Endothelial cell of umbilical vein (primary cell): ENCODE measurements at regions not wholly inside any gene's neighbourhood (a gene's known extent, or its start where the extent isn't known, plus 50 kb on each side); places are given as distances from the start of the nearest gene placed in this dataset.

Source experiments
- BruUV-seq: library from RNA; stranded (reverse); fragments of 400-500 nt; replicated peaks from 2 replicates; lab custom pipeline; 2021; lab: Mats Ljungman, UMichigan
- CTCF ChIA-PET: fragments of 300-600, 350-600 bp; sonication (Branson Sonifier 250); formaldehyde crosslinking; loops from one replicate; lab custom pipeline; 2021; ENCODE audit warnings: antibody characterized with exemption, inconsistent platforms; lab: Charles Lee
- POLR2A ChIA-PET: fragments of 300-600, 350-600 bp; sonication (Branson Sonifier 250); formaldehyde crosslinking; loops from one replicate; lab custom pipeline; 2021; ENCODE audit warnings: antibody characterized with exemption, inconsistent platforms; lab: Charles Lee
- DNase-seq: peaks from one replicate; pipeline ENCODE4 v3.0.0-alpha.2; 2011; ENCODE audit warnings: low read depth, low spot score
- FAIRE-seq: peaks from 2 replicates; lab custom pipeline; 2011; peaks lifted over from hg19 to GRCh38; lab: Jason Lieb, UNC
- H2AFZ ChIP-seq: 2 replicates; pipeline ENCODE4 v1.6.0; 2012; ENCODE audit warnings: low read depth, low read length, control low read depth, inconsistent platforms
- H3K27ac ChIP-seq: 2 replicates; pipeline ENCODE4 v1.5.1; 2011; ENCODE audit warnings: low read depth, mild to moderate bottlenecking, control low read depth, low read length, moderate library complexity; ENCODE audit not compliant: insufficient read depth
- H3K27me3 ChIP-seq, 2 experiments: 2 replicates each; pipeline versions ENCODE4 v1.6.0 to v1.6.1; 2011; ENCODE audit warnings: low read length in 2 of 2, mixed read lengths in 1 of 2; ENCODE audit not compliant: control insufficient read depth in 2 of 2, insufficient read depth in 2 of 2
- H3K36me3 ChIP-seq, 2 experiments: 2 replicates in 1 of 2; 3 replicates in 1 of 2; pipeline ENCODE4 v1.5.1; 2011; ENCODE audit warnings: low read length in 2 of 2, mild to moderate bottlenecking in 1 of 2, moderate library complexity in 1 of 2; ENCODE audit not compliant: control insufficient read depth in 2 of 2, insufficient read depth in 2 of 2; ENCODE audit errors: extremely low read depth in 1 of 2
- H3K4me1 ChIP-seq: 3 replicates; pipeline ENCODE4 v1.5.1; 2011; ENCODE audit warnings: mild to moderate bottlenecking, low read length; ENCODE audit not compliant: control insufficient read depth, insufficient read depth; ENCODE audit errors: extremely low read depth
- H3K4me2 ChIP-seq: 2 replicates; pipeline ENCODE4 v1.6.1; 2011; ENCODE audit warnings: low read length, control low read depth, mixed read lengths; ENCODE audit not compliant: insufficient read depth
- H3K4me3 ChIP-seq, 3 experiments: fragments of 200-600 bp in 1 of 3; sonication (generic), shearing (Covaris generic) in 1 of 3; replicated peaks in 1 of 3; 2 replicates each; pipeline ENCODE4 v1.5.1; 2011 to 2016; ENCODE audit warnings: control low read depth in 3 of 3, low read length in 3 of 3, mild to moderate bottlenecking in 2 of 3, inconsistent platforms in 1 of 3, low read depth in 1 of 3, moderate library complexity in 1 of 3; ENCODE audit not compliant: insufficient read depth in 1 of 3
- H3K79me2 ChIP-seq: 2 replicates; pipeline ENCODE4 v1.6.0; 2012; ENCODE audit warnings: low read length, inconsistent platforms; ENCODE audit not compliant: control insufficient read depth, insufficient read depth
- H3K9ac ChIP-seq: replicated peaks from 2 replicates; pipeline ENCODE3; 2011; ENCODE audit warnings: low read length, control low read depth; ENCODE audit not compliant: insufficient read depth; ENCODE audit errors: extremely low read depth
- H3K9me1 ChIP-seq: replicated peaks from 3 replicates; pipeline ENCODE4 v1.6.0; 2011; ENCODE audit warnings: mild to moderate bottlenecking, low read length; ENCODE audit not compliant: control insufficient read depth, insufficient read depth; ENCODE audit errors: extremely low read depth
- H3K9me3 ChIP-seq: replicated peaks from 2 replicates; pipeline ENCODE4 v1.5.1; 2012; ENCODE audit warnings: low read length, inconsistent platforms; ENCODE audit not compliant: control insufficient read depth, insufficient read depth
- H4K20me1 ChIP-seq: replicated peaks from 2 replicates; pipeline ENCODE3; 2011; ENCODE audit warnings: mild to moderate bottlenecking, low read length; ENCODE audit not compliant: control insufficient read depth, insufficient read depth; ENCODE audit errors: extremely low read depth
- CTCF ChIP-seq, 2 donors: IDR thresholded peaks; 1 replicate in 1 of 2; 2 replicates in 1 of 2; pipeline ENCODE4 v1.5.1; 2011; ENCODE audit warnings: low read length in 2 of 2, mild to moderate bottlenecking in 2 of 2, moderate library complexity in 2 of 2, control low read depth in 1 of 2, inconsistent platforms in 1 of 2, low read depth in 1 of 2; ENCODE audit not compliant: insufficient read depth in 1 of 2; ENCODE audit errors: extremely low read depth in 1 of 2
- EZH2 ChIP-seq: IDR thresholded peaks from 2 replicates; pipeline ENCODE4 v1.6.1; 2012; ENCODE audit warnings: borderline replicate concordance, low read depth, mild to moderate bottlenecking, moderate library complexity, low read length, inconsistent platforms; ENCODE audit not compliant: severe bottlenecking
- FOS ChIP-seq: IDR thresholded peaks from 2 replicates; pipeline ENCODE4 v1.6.1; 2011; ENCODE audit warnings: mild to moderate bottlenecking, low read length, moderate library complexity, borderline replicate concordance; ENCODE audit not compliant: insufficient read depth
- GATA2 ChIP-seq: IDR thresholded peaks from 2 replicates; pipeline ENCODE4 v1.7.0; 2011; ENCODE audit warnings: low read depth, mild to moderate bottlenecking, moderate library complexity, mixed read lengths, low read length; ENCODE audit not compliant: insufficient read length, insufficient read depth
- JUN ChIP-seq: IDR thresholded peaks from 2 replicates; pipeline ENCODE4 v1.6.1; 2011; ENCODE audit warnings: borderline replicate concordance, low read depth; ENCODE audit not compliant: insufficient read length, insufficient read depth
- MAX ChIP-seq: IDR thresholded peaks from 2 replicates; pipeline ENCODE4 v1.6.1; 2011; ENCODE audit not compliant: insufficient read depth, insufficient read length
- MYC ChIP-seq: IDR thresholded peaks from one replicate; pipeline ENCODE4 v1.6.1; 2011; ENCODE audit warnings: mild to moderate bottlenecking, low read depth, low read length
- POLR2A ChIP-seq: IDR thresholded peaks from 2 replicates; pipeline ENCODE4 v1.6.1; 2012; ENCODE audit warnings: low read depth, mild to moderate bottlenecking, control low read depth, low read length
- POLR2AphosphoS5 ChIP-seq: IDR thresholded peaks from 2 replicates; pipeline ENCODE4 v1.6.1; 2012; ENCODE audit warnings: low read depth, mild to moderate bottlenecking, control low read depth, low read length, moderate library complexity; ENCODE audit not compliant: insufficient read depth
- dilution Hi-C: fragments of 300-500 bp; cut with MboI; formaldehyde crosslinking; loops from one replicate; pipeline ENCODE4 v1.15.0; 2019; ENCODE audit warnings: low sequenced_read_pairs; ENCODE audit not compliant: extremely low pct_ligation_motif_present
- intact Hi-C: fragments of 100-400 bp; cut with micrococcal nuclease; formaldehyde crosslinking; loops from one replicate; pipeline ENCODE4 v1.10.0; 2022

- Histone ChIP-seq H3K9me1 (no peaks in the 10 kb centered on the region), H2AFZ (no peak overlapping the region), H4K20me1 (no peaks in the 10 kb centered on the region), H3K9me3 (peaks cover 3% of the 10 kb centered on the region), H3K9ac (no peak overlapping the region), H3K79me2 (no peaks in the 10 kb centered on the region), H3K4me2 (no peak overlapping the region), H3K27me3 (no peaks in the 10 kb centered on the region), H3K27ac (no peak overlapping the region), H3K36me3 (no peaks in the 10 kb centered on the region), H3K4me1 (no peaks in the 10 kb centered on the region), H3K4me3 (no peak overlapping the region)
- BruUV-seq, result no TSS peak
- DNase-seq, result no peak
- no peak for FAIRE-seq
- dilution Hi-C loops, result no loop called here
- intact Hi-C loops, result no loop called here
- CTCF ChIA-PET, result no interaction called here
- TF ChIP-seq MAX (no peak), JUN (no peak), POLR2A (no peak), POLR2AphosphoS5 (no peak), FOS (no peak), CTCF (IDR thresholded peaks at IDR 0.05; ENCODE audit: extremely low read depth in 1 of 2, insufficient read depth in 1 of 2, low read depth in 1 of 2, low read length in 2 of 2) (no peak), MYC (no peak), EZH2 (no peak), GATA2 (no peak)
- POLR2A ChIA-PET, result no interaction called here
Measured at GRCh38 chr18:72273025-72273424, 271.1 kb downstream of the CBLN2 start.
